ENCODE measurements at regions not wholly inside any gene's neighbourhood (a gene's known extent, or its start where the extent isn't known, plus 50 kb on each side); places are given as distances from the start of the nearest gene placed in this dataset.

GRCh38 chr11:110787680-110788079, 75.4 kb upstream of the ARHGAP20 start:
- ChIA-PET CTCF (no interaction called here), POLR2A (no interaction called here)
- TF ChIP-seq FOXA1 (IDR thresholded peaks at IDR 0.05) (no peak), SP1 (IDR thresholded peaks at IDR 0.05) (no peak), FOXK2 (IDR thresholded peaks at IDR 0.05) (no peak), SUZ12 (IDR thresholded peaks at IDR 0.05) (no peak), LEF1 (IDR thresholded peaks at IDR 0.05; ENCODE audit: borderline replicate concordance) (no peak), PKNOX1 (IDR thresholded peaks at IDR 0.05) (no peak), BHLHE40 (IDR thresholded peaks at IDR 0.05; ENCODE audit: borderline replicate concordance) (no peak), NFRKB (IDR thresholded peaks at IDR 0.05) (no peak), ZNF384 (IDR thresholded peaks at IDR 0.05) (no peak), CTBP1 (IDR thresholded peaks at IDR 0.05; ENCODE audit: borderline replicate concordance) (no peak)
- no peak for DNase-seq (ENCODE audit: extremely low spot score)

GRCh38 chr11:110786226-110786902, 74.1 kb upstream of the ARHGAP20 start:
- ChIA-PET CTCF (no interaction called here), POLR2A (no interaction called here)
- DNase-seq (ENCODE audit: extremely low spot score), result no peak
- TF ChIP-seq LEF1 (IDR thresholded peaks at IDR 0.05; ENCODE audit: borderline replicate concordance) (no peak), FOXK2 (IDR thresholded peaks at IDR 0.05) (no peak), FOXA1 (IDR thresholded peaks at IDR 0.05) (no peak), L3MBTL2 (conservative IDR thresholded peaks at IDR 0.05) (no peak), CTBP1 (IDR thresholded peaks at IDR 0.05; ENCODE audit: borderline replicate concordance) (no peak), ZNF384 (IDR thresholded peaks at IDR 0.05) (no peak), TARDBP (IDR thresholded peaks at IDR 0.05) (no peak), PKNOX1 (IDR thresholded peaks at IDR 0.05) (no peak), FOXM1 (IDR thresholded peaks at IDR 0.05; ENCODE audit: borderline replicate concordance) (no peak), NFRKB (IDR thresholded peaks at IDR 0.05) (no peak), BHLHE40 (IDR thresholded peaks at IDR 0.05; ENCODE audit: borderline replicate concordance) (no peak), SP1 (IDR thresholded peaks at IDR 0.05) (no peak), ARNT (IDR thresholded peaks at IDR 0.05) (no peak), ELF4 (IDR thresholded peaks at IDR 0.05) (no peak), SUZ12 (IDR thresholded peaks at IDR 0.05) (no peak), HDGF (IDR thresholded peaks at IDR 0.05; ENCODE audit: borderline replicate concordance) (no peak)

GRCh38 chr11:110785398-110785797, 73.2 kb upstream of the ARHGAP20 start:
- TF ChIP-seq NFRKB (IDR thresholded peaks at IDR 0.05) (no peak), BHLHE40 (IDR thresholded peaks at IDR 0.05; ENCODE audit: borderline replicate concordance) (no peak), TARDBP (IDR thresholded peaks at IDR 0.05) (no peak), SP1 (IDR thresholded peaks at IDR 0.05) (no peak), FOXA1 (IDR thresholded peaks at IDR 0.05) (no peak), HDGF (IDR thresholded peaks at IDR 0.05; ENCODE audit: borderline replicate concordance) (no peak), ELF4 (IDR thresholded peaks at IDR 0.05) (no peak), PKNOX1 (IDR thresholded peaks at IDR 0.05) (no peak), LEF1 (IDR thresholded peaks at IDR 0.05; ENCODE audit: borderline replicate concordance) (no peak), FOXM1 (IDR thresholded peaks at IDR 0.05; ENCODE audit: borderline replicate concordance) (no peak), L3MBTL2 (conservative IDR thresholded peaks at IDR 0.05) (no peak), CTBP1 (IDR thresholded peaks at IDR 0.05; ENCODE audit: borderline replicate concordance) (no peak), FOXK2 (IDR thresholded peaks at IDR 0.05) (no peak), ARNT (IDR thresholded peaks at IDR 0.05) (no peak)
- POLR2A ChIA-PET, result no interaction called here
- CTCF ChIA-PET, result no interaction called here

GRCh38 chr11:110782616-110783015, 70.4 kb upstream of the ARHGAP20 start:
- no peak for DNase-seq (ENCODE audit: extremely low spot score)
- CTCF ChIA-PET, result no interaction called here
- TF ChIP-seq CTBP1 (IDR thresholded peaks at IDR 0.05; ENCODE audit: borderline replicate concordance), result no peak
- no peak for TF ChIP-seq FOXM1 (IDR thresholded peaks at IDR 0.05; ENCODE audit: borderline replicate concordance)
- no peak for TF ChIP-seq TARDBP (IDR thresholded peaks at IDR 0.05)
- TF ChIP-seq SUZ12 (IDR thresholded peaks at IDR 0.05), result no peak
- TF ChIP-seq LEF1 (IDR thresholded peaks at IDR 0.05; ENCODE audit: borderline replicate concordance), result no peak
- no peak for TF ChIP-seq ELF4 (IDR thresholded peaks at IDR 0.05)
- TF ChIP-seq L3MBTL2 (conservative IDR thresholded peaks at IDR 0.05), result no peak
- TF ChIP-seq NFRKB (IDR thresholded peaks at IDR 0.05), result no peak
- no peak for TF ChIP-seq FOXA1 (IDR thresholded peaks at IDR 0.05)
- TF ChIP-seq BHLHE40 (IDR thresholded peaks at IDR 0.05; ENCODE audit: borderline replicate concordance), result no peak
- POLR2A ChIA-PET, result no interaction called here

More at GRCh38 chr11:110785398-110785797, 73.2 kb upstream of the ARHGAP20 start:
- DNase-seq (ENCODE audit: extremely low spot score), result no peak

- DNase-seq (ENCODE audit: extremely low spot score), result no peak
- ChIA-PET POLR2A (no interaction called here), CTCF (no interaction called here)
- TF ChIP-seq ARNT (IDR thresholded peaks at IDR 0.05) (no peak), FOXA1 (IDR thresholded peaks at IDR 0.05) (no peak), SUZ12 (IDR thresholded peaks at IDR 0.05) (no peak), ZNF384 (IDR thresholded peaks at IDR 0.05) (no peak), SP1 (IDR thresholded peaks at IDR 0.05) (no peak), BHLHE40 (IDR thresholded peaks at IDR 0.05; ENCODE audit: borderline replicate concordance) (no peak), FOXK2 (IDR thresholded peaks at IDR 0.05) (no peak), ELF4 (IDR thresholded peaks at IDR 0.05) (no peak), L3MBTL2 (conservative IDR thresholded peaks at IDR 0.05) (no peak), TARDBP (IDR thresholded peaks at IDR 0.05) (no peak), CTBP1 (IDR thresholded peaks at IDR 0.05; ENCODE audit: borderline replicate concordance) (no peak), PKNOX1 (IDR thresholded peaks at IDR 0.05) (no peak), FOXM1 (IDR thresholded peaks at IDR 0.05; ENCODE audit: borderline replicate concordance) (no peak), LEF1 (IDR thresholded peaks at IDR 0.05; ENCODE audit: borderline replicate concordance) (no peak), HDGF (IDR thresholded peaks at IDR 0.05; ENCODE audit: borderline replicate concordance) (no peak), NFRKB (IDR thresholded peaks at IDR 0.05) (no peak)
Observed at GRCh38 chr11:110779108-110779507, 66.9 kb upstream of the ARHGAP20 start.
